Panc1 (cell line): ENCODE measurements at regions not wholly inside any gene's neighbourhood (a gene's known extent, or its start where the extent isn't known, plus 50 kb on each side); places are given as distances from the start of the nearest gene placed in this dataset.

Experiments
- CTCF ChIP-seq: fragments of 450-650 bp; IDR thresholded peaks from 2 replicates; pipeline ENCODE4 v1.5.1; 2017; ENCODE audit warnings: mild to moderate bottlenecking
- POLR2AphosphoS5 ChIP-seq: IDR thresholded peaks from 2 replicates; pipeline ENCODE4 v1.6.1; 2012; ENCODE audit warnings: mild to moderate bottlenecking, low read depth, low read length, moderate library complexity
- REST ChIP-seq, 2 experiments: IDR thresholded peaks; 2 replicates each; pipeline ENCODE4 v1.6.1; 2011 to 2012; ENCODE audit warnings: low read depth in 2 of 2, control low read depth in 1 of 2, low read length in 1 of 2, mild to moderate bottlenecking in 1 of 2, moderate library complexity in 1 of 2; ENCODE audit not compliant: insufficient read depth in 1 of 2
- SIN3A ChIP-seq: IDR thresholded peaks from 2 replicates; pipeline ENCODE4 v1.6.1; 2012; ENCODE audit warnings: low read depth, mild to moderate bottlenecking, low read length, moderate library complexity, borderline replicate concordance; ENCODE audit not compliant: insufficient read depth
- TCF7L2 ChIP-seq: IDR thresholded peaks from 2 replicates; pipeline ENCODE4 v1.6.1; 2011; ENCODE audit warnings: mild to moderate bottlenecking, low read depth, low read length, inconsistent platforms

- TF ChIP-seq TCF7L2 = no peak
- no peak for TF ChIP-seq POLR2AphosphoS5
- TF ChIP-seq CTCF = no peak
- TF ChIP-seq REST (IDR thresholded peaks at IDR 0.05; ENCODE audit: insufficient read depth in 1 of 2, low read depth in 2 of 2, low read length in 1 of 2) = no peak
- TF ChIP-seq SIN3A = no peak
Measured at GRCh38 chr7:46197785-46198540, 276.9 kb upstream of the IGFBP3 start.
